ENCODE measurements at regions not wholly inside any gene's neighbourhood (a gene's known extent, or its start where the extent isn't known, plus 50 kb on each side); places are given as distances from the start of the nearest gene placed in this dataset.
"Not testable (repeated sequence)": the region's sequence is repeated elsewhere in the genome, so short reads cannot be mapped to it uniquely, and the experiment has no call there.

DNA sequence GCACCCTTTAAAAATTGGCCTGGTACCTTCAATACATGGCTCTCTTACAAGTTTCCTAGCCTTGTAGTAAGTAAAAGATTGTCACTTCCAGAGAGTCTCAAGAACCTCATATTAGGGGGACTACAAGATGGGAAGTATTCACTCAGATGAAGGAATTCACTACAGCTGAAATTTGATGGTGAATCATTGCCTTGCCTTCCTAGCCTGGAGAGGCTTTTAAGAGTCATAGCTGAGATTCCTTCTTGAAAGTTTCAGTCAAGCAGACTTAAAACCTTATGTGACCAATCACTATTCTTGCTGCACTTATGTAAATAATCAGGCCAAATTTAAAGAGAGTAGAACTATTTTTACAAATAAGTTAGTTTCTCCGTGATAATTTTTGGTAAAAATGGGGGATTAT lies 451.6 kb downstream of the TRHDE start:
- DNase-seq, result no peak

DNA sequence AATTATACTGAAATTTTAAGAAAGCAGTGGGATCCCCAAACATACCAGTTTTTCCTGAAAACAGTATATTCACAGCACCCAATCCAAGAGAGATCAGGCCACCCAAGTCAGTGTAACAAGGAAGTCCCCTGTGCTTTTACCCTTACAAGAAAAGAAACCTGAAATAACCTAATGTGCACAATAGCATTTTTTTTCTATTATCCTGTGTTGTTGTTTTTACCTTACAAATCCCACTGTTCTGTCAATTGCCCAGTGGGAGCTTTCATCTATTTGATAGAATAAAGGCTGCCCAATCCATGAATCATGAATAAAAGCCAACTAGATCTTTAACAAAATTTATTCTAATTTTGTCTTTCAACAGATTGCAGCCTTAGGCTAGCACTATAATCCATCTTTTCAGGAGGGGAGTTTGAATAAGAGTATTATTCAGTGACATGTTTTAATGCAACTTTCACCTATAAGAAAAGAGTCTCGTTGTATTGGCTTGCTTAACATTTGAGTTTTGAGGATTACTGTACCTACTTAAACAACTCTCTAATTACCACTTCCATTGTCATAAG lies 457.4 kb downstream of the TRHDE start:
- no peak for DNase-seq

DNA sequence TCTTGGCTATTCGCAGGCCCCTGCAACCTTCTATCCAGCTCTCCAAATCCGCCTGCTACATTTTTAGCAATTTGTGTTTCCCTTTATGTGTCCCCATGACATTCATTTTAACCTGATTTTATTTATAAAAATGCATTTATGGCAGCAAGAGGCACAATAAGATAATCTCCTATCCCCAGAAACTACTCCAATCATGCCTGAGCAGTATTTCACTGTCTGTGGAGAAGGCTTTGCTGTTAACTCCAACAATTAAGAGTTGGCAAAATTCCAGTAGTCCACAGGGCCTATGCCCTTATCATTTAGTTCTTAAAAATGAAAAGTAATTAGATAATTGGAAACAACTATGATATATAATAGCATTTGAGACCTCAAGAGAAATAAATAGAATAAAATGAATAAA lies 462.4 kb downstream of the TRHDE start:
- no peak for DNase-seq

DNA sequence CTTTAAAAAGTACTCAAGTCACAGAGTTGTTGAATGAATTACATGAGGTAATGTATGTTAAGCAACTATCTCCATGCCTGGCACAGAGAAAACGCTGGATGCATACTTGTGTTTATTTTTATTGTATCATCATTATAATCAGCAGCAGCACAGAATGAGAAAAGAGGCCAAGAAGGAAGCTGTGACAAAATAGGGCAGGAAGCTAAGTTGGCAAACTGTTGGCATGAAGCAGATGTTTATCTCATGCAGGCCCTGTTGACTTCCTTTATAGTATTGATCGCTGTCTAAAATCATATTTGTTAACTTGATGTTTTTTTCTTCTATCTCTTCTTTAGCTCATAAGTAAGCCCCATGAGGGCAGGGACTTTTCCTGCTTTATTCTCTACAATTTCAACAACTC lies 466.6 kb downstream of the TRHDE start:
- DNase-seq, result no peak

DNA sequence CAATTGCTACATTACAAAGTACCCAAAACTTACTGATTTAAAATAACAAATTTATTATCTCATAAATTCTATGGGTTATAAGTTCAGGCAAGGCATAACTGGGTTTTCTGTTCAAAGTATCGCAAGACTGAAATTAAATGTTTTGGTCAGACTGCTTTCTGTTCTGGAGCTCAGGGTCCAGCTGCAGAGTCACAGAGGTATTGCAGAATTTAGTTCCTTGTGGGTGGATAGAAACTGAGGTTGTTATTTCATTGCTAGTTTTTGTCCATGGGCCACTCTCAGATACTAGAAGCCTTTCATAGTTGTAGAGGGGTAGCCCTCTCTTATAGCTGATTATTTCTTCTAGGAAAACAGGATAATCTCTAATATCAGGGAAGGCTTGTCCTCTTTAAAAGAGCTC lies 467.9 kb downstream of the TRHDE start:
- no peak for DNase-seq

DNA sequence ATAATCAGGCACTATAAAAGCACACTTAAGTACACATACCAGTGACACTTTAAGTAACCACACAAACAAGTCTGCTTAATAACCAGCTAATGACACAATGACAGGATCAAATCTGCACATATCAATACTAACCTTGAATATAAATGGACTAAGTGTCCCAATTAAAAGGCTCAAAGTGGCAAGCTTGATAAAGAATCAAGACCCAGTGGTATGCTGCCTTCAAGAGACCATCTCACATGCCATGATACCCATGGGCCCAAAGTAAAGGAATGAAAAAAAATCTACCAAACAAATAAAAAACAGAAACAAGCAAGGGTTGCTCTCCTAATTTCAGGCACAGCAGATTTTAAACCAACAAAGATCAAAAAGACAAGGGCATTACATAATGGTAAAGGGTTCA lies 470.4 kb downstream of the TRHDE start:
- DNase-seq, result no peak

DNA sequence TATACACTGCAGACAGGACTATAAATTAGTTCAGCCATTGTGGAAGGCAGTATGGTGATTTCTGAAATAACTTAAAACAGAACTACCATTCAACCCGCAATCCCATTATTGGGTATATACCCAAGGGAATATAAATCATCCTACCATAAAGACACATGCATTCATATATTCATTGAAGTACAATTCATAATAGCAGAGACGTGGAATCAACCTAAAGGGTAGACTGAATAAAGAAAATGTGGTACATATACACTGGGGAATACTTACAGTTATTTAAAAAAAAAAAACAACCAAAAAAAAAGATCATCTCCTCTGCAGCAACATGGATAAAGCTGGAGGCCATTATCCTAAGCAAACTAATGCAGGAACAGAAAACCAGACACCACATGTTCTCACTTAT lies 473.9 kb downstream of the TRHDE start:
- no peak for DNase-seq

DNA sequence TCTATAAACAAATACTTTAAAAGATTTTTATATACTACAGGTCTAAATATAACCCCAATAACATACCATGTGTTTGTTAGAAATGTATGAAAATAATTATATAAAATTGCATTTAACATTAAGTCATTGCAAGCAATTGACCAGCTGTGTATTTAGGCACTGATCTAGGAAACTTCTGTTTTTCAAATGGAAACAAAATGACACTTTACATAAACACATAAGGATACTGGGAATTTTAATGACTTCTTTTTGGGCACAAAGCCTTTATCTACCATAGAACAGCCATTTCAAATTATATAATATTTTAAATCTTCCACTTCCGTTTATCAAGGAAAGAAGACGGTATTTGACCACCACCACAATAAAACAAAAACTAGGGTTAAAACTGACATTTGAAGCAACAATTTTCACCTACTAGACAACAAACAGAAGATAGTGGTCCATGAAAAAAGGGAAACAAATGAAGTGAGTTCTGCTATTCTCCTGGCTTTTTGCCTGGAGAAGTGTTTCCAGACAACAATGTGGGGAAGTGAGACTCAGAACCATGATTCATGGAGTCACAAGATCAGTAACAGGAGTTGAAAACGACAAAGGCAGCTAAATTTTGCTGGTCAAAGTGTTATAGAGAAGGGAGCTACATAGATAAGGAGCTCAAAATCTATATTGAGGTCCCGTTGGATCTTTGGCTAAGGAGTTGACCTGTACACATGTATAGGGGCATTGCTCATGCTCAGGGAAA lies 475.1 kb downstream of the TRHDE start:
- no peak for DNase-seq

DNA sequence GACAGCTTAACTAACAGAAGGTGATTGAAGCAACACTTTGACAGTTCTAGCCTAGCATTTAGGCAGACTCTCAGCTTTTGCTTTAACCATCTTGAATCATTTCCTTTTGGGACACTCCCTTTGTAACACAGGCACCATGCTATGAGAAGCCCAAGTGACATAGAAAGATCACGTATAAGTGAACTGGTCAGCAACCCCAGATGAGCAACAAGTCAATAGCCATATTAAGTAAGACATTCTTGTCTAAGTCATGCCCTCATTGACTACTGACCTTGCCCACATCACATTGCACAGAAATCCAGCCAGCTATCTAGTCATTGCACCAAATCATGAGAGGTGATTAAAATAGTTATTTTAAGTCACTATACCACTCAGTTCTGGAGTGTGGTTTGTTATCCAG lies 476.8 kb downstream of the TRHDE start:
- DNase-seq, result no peak

DNA sequence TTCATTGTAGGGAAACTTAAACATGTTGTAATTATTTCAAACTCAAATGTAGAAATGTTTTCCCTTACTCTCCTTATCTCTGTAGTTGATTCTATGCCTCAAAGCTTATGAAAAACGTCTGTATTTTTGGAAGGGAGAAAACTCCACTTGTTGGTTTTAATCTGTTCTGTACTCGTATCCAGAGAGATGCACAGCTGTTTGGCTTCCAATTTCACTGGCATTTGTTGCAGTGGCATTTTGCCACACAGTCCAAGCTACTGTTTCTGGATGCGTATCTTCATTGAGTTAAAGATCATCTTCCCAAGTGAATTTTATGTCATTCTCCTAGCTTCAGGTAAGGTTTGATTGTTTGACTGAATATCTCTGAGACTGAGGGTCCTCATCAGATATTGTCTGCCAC lies 481.4 kb downstream of the TRHDE start:
- no peak for DNase-seq

DNA sequence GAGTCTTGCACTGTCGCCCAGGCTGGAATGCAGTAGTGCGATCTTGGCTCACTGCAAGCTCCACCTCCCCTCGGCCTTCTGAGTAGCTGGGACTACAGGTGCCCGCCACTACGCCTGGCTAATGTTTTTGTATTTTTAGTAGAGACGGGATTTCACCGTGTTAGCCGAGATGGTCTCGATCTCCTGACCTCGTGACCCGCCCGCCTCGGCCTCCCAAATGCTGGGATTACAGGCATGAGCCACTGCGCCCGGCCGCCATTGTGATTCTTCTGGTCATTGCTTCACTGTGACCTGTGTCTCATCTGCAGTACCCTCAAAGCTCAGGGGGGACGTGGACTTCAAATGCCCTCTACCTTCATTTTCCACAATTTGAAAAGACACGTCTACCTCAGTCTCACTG lies 481.9 kb downstream of the TRHDE start:
- DNase-seq, result not testable (repeated sequence)

DNA sequence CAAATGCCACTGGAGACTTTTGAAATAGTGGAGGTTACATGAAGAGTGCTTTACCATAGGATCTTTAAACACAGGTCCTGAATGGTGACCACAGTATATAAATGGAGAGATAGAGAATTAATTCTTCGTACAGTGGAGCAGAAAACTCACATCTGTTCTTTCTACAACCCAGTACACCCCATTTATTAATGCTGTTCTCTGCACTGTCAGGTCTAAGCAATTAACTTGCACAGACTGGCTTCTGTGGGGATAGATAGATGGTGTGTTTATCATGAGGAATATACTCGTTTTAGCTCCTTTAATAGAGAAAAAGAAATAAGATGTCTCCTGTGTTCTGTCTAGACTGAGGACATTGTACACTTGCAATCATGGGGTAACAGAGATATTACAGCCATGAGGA lies 494.3 kb downstream of the TRHDE start:
- no peak for DNase-seq

DNA sequence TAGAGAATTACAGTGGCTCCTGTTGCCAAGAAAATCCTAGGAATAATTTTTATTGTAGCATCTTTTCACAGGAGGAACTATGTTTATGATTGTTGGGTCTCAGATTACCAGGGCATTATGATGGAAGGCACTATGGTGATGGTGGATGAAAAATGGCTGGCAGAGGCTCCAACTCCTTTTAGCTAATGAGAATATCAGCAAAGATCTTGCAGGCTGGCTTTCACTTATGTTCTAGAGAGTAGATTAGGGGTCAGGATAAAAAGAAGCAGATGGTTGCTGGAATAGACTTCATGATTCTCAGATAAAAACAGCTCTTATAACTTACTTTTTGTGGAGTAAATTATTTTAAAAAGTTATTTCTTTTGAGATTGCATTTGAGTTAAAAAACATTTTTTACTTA lies 501.9 kb downstream of the TRHDE start:
- DNase-seq, result no peak

DNA sequence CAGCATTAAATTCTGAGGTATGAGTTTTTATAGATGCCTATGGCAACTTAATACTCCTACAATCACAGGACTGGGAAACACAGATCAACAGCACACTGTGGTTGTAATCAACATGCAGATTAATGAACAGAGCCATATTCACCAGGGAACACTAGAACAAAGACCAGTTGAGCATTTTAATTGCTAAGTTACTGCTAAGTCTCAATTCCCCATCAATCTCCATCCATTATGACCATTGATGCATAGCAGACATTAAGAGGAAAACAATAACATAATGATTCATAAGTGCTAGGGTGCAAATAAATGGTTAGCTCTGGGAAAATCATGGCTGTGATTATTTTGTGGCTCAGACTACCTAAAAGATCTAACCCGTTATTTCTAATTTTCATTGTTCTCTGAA lies 505.6 kb downstream of the TRHDE start:
- DNase-seq, result no peak

DNA sequence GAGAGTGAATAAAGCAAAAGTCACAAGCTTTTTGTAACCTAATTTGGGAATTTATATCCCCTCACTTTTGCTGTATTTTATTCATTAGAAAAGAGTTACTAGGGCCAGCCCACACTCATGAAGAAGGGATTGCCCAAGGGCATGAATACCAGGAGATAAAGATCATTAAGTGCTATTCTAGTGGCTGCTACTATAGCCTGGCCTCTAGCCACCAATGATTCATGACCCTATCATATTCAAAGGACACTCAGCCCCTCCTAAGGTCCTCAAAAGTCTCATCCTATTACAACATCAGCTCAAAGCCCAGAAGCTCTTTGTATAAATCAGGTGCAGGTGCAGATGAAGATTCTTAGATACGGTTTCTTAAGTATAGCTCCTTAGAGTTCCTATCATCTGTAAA lies 518.1 kb downstream of the TRHDE start:
- DNase-seq, result no peak

DNA sequence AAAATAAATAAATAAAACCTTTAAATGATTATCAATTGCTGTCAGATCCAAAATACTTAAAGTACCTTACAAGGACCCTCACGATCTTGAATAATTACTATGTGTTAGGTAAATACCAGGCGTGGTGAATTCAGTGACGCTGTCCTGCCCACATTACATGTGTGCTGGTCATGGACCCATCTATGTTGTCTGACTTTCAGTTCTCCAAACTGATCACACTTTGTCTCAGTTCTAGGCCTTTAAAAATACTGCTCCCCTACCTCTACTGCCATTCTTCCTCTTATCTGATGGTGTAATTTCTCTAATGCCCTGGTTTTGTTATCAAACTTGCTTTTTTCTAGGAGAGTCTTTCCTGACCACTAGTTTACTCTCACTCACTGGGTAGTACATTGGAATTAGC lies 520.7 kb downstream of the TRHDE start:
- DNase-seq, result no peak

DNA sequence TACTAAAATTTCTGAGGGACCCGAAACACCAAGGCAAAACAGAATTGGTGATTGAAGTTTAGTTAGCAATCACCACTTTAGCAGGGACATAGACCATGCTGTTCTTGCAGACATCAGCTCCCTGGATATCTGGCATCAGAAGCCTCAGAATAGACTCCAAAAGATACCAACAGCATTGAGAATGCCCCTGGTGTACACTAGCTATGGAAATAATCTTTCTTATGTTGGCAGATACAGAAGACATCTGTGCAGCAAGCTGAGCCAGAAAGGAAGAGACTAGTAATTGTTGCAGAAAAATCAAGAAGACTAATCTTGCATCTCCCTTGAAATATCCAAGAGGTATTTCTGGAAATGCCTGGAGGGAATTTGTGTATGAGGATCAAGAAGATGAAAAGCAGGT lies 521.6 kb downstream of the TRHDE start:
- no peak for DNase-seq

DNA sequence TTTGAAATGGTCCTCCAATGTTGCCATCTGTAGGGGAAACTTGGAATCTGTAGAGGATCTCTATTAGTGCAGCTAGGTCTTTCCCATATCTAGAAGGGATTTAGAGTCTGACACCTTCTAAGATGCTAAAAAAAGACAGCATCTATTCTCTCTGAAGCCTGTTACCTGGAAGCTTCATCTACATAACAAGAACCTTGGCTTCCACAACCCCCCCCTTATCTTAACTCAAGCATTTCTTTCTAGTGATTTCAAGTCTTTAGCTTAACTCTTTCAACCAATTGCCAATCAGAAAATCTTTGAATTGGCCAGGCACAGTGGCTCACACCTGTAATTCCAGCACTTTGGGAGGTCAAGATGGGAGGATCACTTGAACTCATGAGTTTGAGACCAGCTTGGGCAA lies 543.3 kb downstream of the TRHDE start:
- DNase-seq, result no peak

DNA sequence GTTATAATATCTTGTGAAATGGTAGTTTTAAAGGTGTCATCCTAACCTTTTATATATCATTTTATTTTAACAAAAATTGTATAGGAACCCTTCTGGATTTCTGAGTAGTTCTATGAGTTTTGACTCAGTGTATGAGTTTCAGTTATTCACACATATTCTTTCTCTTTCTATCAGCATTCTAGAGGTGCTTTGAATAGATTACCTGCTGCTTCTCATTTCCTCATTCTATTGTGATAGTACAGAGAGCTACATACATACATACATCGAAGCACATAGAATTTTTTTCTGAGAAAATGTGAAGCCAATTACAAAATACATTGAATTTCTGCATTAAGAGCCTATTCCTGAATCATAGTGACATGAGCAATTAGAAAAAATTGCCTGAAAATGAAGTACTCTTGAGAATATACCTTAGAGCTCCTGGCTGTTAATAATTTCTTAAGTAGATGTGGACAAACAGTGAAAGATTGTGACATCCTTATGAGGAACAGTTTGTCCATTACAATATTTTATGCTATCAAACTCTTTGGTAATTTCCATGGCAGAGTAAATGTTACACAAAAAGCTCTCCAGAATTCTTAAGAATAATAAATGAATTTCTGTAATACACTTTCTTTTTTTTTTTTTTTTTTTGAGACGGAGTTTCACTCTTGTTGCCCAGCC lies 556.6 kb downstream of the TRHDE start:
- DNase-seq, result no peak

DNA sequence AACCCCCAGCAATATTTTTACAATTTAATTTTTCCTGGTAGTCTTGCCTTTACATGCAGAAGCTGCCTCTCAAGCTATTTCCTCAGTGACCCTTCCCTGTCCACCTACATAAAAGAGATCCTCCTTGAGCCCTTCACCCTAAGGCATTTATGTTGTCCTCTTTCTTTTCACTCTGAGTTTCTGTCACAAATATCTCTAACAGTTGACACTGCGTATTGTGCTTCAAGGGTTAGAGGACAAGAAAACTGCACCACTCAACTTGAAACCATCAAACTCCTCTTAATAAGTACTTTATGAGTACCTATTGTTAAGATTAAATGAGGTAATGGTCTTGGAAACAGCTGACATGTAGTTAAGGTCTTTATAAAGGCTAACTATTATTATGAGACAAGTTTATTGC lies 557.7 kb downstream of the TRHDE start:
- no peak for DNase-seq

DNA sequence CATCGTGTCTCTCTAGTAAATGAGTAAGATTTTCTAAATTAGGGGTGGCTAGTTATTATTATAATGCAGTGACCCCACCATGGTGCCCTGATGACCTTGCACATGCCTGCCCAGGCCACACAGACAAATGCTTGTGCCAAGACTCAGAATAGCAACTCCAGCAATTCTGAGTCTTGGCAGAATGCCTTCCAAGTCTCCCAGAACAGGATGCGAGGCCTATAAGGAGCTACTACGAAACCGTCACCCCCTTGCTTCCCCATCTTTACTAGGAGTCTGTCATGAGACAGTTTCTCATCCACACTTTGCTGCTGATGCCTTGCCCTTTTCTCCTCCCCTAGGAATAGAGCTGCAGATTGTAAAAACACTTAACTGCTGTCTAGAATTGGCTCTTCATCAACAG lies 559.9 kb downstream of the TRHDE start:
- DNase-seq, result no peak

DNA sequence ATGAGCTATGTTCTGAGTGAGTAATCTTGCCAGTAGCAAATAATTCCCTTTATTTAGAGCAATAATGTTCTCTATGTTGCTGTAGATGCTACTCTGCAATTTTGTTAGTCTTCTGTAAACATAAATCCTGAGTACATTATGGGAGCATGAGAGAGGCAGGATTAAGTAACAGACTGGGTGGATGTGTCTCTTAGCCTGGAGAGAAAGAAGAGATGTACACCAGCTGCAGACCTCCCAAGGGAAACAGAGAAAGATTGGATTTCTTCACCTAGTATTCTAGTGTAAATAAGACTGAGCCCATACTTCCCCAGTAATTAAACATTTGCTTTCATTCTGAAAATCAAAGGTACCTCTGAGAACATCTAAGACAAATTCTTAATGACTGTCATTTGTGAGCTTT lies 564.0 kb downstream of the TRHDE start:
- DNase-seq, result no peak

DNA sequence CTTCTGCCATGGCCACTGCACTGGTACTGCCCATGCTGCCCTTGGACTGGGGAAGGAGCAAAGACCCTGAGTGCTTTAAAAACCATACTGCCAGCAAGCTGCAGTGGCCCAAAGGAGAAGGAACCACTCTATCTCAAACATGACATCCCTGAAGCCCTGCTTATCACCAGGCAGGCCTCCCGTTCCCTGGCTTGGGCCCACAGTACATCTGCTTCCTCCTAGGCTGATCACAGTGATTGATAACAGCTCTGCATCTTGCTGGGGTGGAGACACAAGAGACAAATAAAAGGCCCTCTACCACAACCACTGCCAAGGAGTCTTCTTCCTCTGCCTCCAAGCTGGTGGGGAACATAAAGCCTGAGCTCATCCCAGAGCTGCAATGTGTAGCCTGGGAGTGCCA lies 567.5 kb downstream of the TRHDE start:
- DNase-seq, result no peak

DNA sequence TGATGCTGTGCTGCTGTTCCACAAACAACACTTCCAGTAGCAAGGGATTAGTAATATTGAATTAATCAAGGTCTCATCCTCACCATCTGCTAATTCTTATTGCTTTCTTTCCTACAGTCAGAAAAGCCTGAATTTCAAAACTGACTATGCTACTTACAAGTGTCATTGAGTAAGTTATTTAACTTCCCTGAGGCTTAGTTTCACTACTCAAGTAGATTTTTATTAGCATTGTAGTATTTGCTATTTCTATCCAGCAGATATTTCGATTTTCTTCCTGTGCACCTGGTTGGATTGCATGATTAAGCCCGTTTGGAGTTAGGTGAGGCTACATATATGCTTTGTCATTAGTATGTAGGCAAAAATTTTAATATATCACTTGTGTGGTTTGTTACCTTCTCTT lies 591.5 kb downstream of the TRHDE start:
- DNase-seq, result no peak

Measured in occipital lobe (tissue), 1 donor.